ENCODE measurements at regions not wholly inside any gene's neighbourhood (a gene's known extent, or its start where the extent isn't known, plus 50 kb on each side); places are given as distances from the start of the nearest gene placed in this dataset.
"Not testable (repeated sequence)": the region's sequence is repeated elsewhere in the genome, so short reads cannot be mapped to it uniquely, and the experiment has no call there.

GRCh38 chr5:154702477-154702876 lies 52.7 kb upstream of the LARP1 start:
- TF ChIP-seq, protein P1, sequence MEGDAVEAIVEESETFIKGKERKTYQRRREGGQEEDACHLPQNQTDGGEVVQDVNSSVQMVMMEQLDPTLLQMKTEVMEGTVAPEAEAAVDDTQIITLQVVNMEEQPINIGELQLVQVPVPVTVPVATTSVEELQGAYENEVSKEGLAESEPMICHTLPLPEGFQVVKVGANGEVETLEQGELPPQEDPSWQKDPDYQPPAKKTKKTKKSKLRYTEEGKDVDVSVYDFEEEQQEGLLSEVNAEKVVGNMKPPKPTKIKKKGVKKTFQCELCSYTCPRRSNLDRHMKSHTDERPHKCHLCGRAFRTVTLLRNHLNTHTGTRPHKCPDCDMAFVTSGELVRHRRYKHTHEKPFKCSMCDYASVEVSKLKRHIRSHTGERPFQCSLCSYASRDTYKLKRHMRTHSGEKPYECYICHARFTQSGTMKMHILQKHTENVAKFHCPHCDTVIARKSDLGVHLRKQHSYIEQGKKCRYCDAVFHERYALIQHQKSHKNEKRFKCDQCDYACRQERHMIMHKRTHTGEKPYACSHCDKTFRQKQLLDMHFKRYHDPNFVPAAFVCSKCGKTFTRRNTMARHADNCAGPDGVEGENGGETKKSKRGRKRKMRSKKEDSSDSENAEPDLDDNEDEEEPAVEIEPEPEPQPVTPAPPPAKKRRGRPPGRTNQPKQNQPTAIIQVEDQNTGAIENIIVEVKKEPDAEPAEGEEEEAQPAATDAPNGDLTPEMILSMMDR (IDR thresholded peaks at IDR 0.05; ENCODE audit: unreplicated experiment in 3 of 3) = no peak
- H3K27me3 Mint-ChIP-seq (ENCODE audit: low read depth) = no peaks in the 10 kb centered on the region
- no peak overlapping the region for H3K27ac Mint-ChIP-seq
- no peaks in the 10 kb centered on the region for H3K4me1 Mint-ChIP-seq
- no peaks in the 10 kb centered on the region for H3K9me3 Mint-ChIP-seq
- no peak overlapping the region for H3K4me3 Mint-ChIP-seq
- H3K36me3 Mint-ChIP-seq (ENCODE audit: low read depth) = no peaks in the 10 kb centered on the region

GRCh38 chr5:154701725-154702124 lies 53.5 kb upstream of the LARP1 start:
- H3K4me1 Mint-ChIP-seq; H3K27me3 Mint-ChIP-seq (ENCODE audit: low read depth); H3K4me3 Mint-ChIP-seq; H3K27ac Mint-ChIP-seq; H3K9me3 Mint-ChIP-seq; H3K36me3 Mint-ChIP-seq (ENCODE audit: low read depth): not testable (repeated sequence)

- peak overlapping the region; percentile 15 to 73 (median 43) for H3K27ac Mint-ChIP-seq
- no peaks in the 10 kb centered on the region for H3K27me3 Mint-ChIP-seq (ENCODE audit: low read depth)
- H3K4me3 Mint-ChIP-seq = no peak overlapping the region
- no peaks in the 10 kb centered on the region for H3K36me3 Mint-ChIP-seq (ENCODE audit: low read depth)
- no peaks in the 10 kb centered on the region for H3K9me3 Mint-ChIP-seq
- TF ChIP-seq, protein P1 (IDR thresholded peaks at IDR 0.05; ENCODE audit: unreplicated experiment in 3 of 3) = no peak
- H3K4me1 Mint-ChIP-seq = no peaks in the 10 kb centered on the region
These were observed 54.0 kb upstream of the LARP1 start for GRCh38 chr5:154701181-154701580.

- H3K36me3 Mint-ChIP-seq (ENCODE audit: low read depth); H3K4me3 Mint-ChIP-seq; H3K27ac Mint-ChIP-seq: not testable (repeated sequence)
These were observed 54.8 kb upstream of the LARP1 start for GRCh38 chr5:154700289-154700928.

DNA sequence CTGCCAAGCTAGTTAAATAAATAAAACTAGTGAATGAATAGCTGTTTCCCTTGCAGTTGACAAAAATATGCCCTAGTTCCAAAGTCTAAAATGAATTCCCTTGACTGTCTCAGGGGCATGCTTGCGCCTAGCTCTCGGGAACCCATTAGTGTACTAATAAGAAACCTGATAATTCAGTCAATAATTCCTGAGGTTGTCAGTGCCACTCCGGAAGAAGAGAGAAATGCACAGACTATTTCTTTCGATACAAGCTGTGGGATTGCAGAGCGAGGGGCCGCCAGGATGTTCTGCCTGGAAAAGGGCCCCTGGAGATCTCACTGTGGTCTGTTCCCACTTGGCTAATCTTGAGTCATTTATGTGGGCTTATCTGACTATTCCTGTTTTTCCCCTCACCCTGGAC lies 56.4 kb upstream of the LARP1 start:
- TF ChIP-seq, protein P1 (IDR thresholded peaks at IDR 0.05; ENCODE audit: unreplicated experiment in 3 of 3) = no peak
- no peaks in the 10 kb centered on the region for H3K27me3 Mint-ChIP-seq (ENCODE audit: low read depth)
- H3K9me3 Mint-ChIP-seq = peaks cover 2% of the 10 kb centered on the region
- no peaks in the 10 kb centered on the region for H3K36me3 Mint-ChIP-seq (ENCODE audit: low read depth)
- H3K4me3 Mint-ChIP-seq = no peak overlapping the region
- peak overlapping the region; percentile 42 to 74 (median 60) for H3K27ac Mint-ChIP-seq
- H3K4me1 Mint-ChIP-seq = no peaks in the 10 kb centered on the region

More at GRCh38 chr5:154700289-154700928, 54.8 kb upstream of the LARP1 start:
- H3K9me3 Mint-ChIP-seq; H3K27me3 Mint-ChIP-seq (ENCODE audit: low read depth); H3K4me1 Mint-ChIP-seq: not testable (repeated sequence)

- Mint-ChIP-seq H3K27me3 (ENCODE audit: low read depth) (no peaks in the 10 kb centered on the region), H3K4me1 (no peaks in the 10 kb centered on the region), H3K9me3 (peaks cover 2% of the 10 kb centered on the region), H3K36me3 (ENCODE audit: low read depth) (no peaks in the 10 kb centered on the region), H3K27ac (peak overlapping the region in 1 of 3 experiments; percentile 12), H3K4me3 (no peak overlapping the region)
- TF ChIP-seq, protein P1 (IDR thresholded peaks at IDR 0.05; ENCODE audit: unreplicated experiment in 3 of 3) = no peak
These were observed 57.8 kb upstream of the LARP1 start for GRCh38 chr5:154697371-154697770.

DNA sequence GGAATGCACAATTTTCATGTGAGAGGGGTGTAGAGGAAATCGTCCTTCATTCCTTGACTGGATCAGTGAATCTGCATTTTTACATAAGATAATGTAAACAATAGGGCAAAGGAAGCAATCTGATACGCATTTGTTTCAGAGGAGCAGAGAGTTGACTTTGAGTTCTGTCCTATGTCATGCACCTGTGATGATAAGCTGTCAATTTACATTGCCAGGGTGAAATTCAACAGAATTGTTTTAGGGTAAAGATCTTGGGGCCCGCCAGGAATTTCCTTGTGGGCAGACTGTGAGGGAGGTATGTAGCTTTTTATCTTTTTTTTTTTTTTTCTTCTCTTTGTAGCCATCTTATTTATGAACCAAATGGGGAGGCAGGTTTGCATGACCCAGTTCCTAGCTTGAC lies 58.3 kb upstream of the LARP1 start:
- H3K36me3 Mint-ChIP-seq (ENCODE audit: low read depth) = no peaks in the 10 kb centered on the region
- no peak overlapping the region for H3K27ac Mint-ChIP-seq
- H3K9me3 Mint-ChIP-seq = peaks cover 2% of the 10 kb centered on the region
- H3K27me3 Mint-ChIP-seq (ENCODE audit: low read depth) = no peaks in the 10 kb centered on the region
- no peak overlapping the region for H3K4me3 Mint-ChIP-seq
- H3K4me1 Mint-ChIP-seq = no peaks in the 10 kb centered on the region
- TF ChIP-seq, protein P1 (IDR thresholded peaks at IDR 0.05; ENCODE audit: unreplicated experiment in 3 of 3) = no peak

Measured in nephron (organoid).